Adrenal gland (tissue), 5 donors: ENCODE measurements at regions not wholly inside any gene's neighbourhood (a gene's known extent, or its start where the extent isn't known, plus 50 kb on each side); places are given as distances from the start of the nearest gene placed in this dataset.

Source experiments
- POLR2A ChIP-seq, 2 donors: fragments of 450-650 bp; IDR thresholded peaks; one replicate each; pipeline ENCODE4 v1.6.1; 2017; ENCODE audit warnings: antibody characterized with exemption in 2 of 2, mild to moderate bottlenecking in 2 of 2, moderate library complexity in 1 of 2
- TF ChIP-seq, protein P1 (sequence below), 6 experiments: fragments of 450-650 bp in 4 of 6; fragments of 200-600 bp in 2 of 6; sonication (generic) in 1 of 6; IDR thresholded peaks; 1 replicate in 5 of 6; 2 replicates in 1 of 6; pipeline versions ENCODE4 v1.5.1 to v1.8.0; 2016 to 2021; ENCODE audit warnings: antibody characterized with exemption in 6 of 6, mild to moderate bottlenecking in 2 of 6, moderate library complexity in 1 of 6
- donor health status: DM: no; HTN: no; CAD: no.

DNA sequence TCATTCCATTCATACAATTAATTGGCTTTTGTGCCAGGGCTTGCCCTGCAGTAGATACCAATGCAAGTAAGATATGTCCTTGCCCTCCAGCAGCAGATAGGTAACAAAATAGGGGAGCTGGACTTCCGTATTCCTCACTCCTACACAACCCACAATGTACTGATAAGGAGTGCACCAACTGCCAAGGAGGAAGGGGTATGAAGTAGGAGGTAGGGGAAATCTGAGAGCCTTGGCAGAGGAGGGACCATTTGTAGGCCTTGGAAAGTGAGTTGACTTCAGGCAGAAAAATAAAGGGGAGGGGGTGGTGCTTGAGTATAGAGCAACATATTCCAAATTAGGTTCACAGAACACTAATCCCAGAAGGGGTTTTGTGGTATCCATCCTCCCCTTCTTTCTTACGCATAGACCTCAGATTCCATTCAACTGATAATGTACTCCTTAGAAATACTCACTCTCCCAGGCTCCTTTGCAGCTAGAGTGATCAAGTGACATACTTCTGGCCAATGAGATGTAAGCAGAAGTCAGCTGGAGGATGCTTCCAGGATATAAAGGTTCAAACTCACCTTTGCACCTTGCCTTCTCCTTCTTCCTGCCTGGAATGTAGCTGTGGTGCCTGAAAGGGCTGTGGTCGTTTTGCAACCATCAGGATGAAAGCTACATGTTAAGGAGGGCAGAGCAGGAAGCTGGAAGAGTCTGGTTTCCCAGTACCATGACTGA is 127.1 kb upstream of the SMAD3 start:
- TF ChIP-seq, protein P1, sequence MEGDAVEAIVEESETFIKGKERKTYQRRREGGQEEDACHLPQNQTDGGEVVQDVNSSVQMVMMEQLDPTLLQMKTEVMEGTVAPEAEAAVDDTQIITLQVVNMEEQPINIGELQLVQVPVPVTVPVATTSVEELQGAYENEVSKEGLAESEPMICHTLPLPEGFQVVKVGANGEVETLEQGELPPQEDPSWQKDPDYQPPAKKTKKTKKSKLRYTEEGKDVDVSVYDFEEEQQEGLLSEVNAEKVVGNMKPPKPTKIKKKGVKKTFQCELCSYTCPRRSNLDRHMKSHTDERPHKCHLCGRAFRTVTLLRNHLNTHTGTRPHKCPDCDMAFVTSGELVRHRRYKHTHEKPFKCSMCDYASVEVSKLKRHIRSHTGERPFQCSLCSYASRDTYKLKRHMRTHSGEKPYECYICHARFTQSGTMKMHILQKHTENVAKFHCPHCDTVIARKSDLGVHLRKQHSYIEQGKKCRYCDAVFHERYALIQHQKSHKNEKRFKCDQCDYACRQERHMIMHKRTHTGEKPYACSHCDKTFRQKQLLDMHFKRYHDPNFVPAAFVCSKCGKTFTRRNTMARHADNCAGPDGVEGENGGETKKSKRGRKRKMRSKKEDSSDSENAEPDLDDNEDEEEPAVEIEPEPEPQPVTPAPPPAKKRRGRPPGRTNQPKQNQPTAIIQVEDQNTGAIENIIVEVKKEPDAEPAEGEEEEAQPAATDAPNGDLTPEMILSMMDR (IDR thresholded peaks at IDR 0.05), result no peak
- no peak for TF ChIP-seq POLR2A (IDR thresholded peaks at IDR 0.05)
